MM.1S (cell line): ENCODE measurements at regions not wholly inside any gene's neighbourhood (a gene's known extent, or its start where the extent isn't known, plus 50 kb on each side); places are given as distances from the start of the nearest gene placed in this dataset.

Experiments
- DNase-seq: peaks from one replicate; pipeline ENCODE4 v3.0.0-alpha.2; 2015
- H2AFZ ChIP-seq: fragments of 300-600 bp; sonication (generic); 2 replicates; pipeline ENCODE4 v1.6.0; 2016; ENCODE audit warnings: antibody characterized with exemption, low read length
- H3F3A ChIP-seq: fragments of 300-600 bp; sonication (generic); 2 replicates; pipeline ENCODE4 v1.6.1; 2016; ENCODE audit warnings: mild to moderate bottlenecking, antibody characterized with exemption, low read length, moderate library complexity, mixed read lengths; ENCODE audit not compliant: insufficient read depth
- H3K27ac ChIP-seq: fragments of 300-600 bp; sonication (generic); 2 replicates; pipeline ENCODE4 v1.5.1; 2016; ENCODE audit warnings: mild to moderate bottlenecking, low read length
- H3K27me3 ChIP-seq: fragments of 300-600 bp; sonication (generic); replicated peaks from 2 replicates; pipeline ENCODE4 v1.6.0; 2016; ENCODE audit warnings: low read length; ENCODE audit not compliant: insufficient read depth
- H3K36me3 ChIP-seq: fragments of 300-600 bp; sonication (generic); replicated peaks from 2 replicates; pipeline ENCODE4 v1.6.1; 2016; ENCODE audit warnings: mild to moderate bottlenecking, low read length, mixed read lengths; ENCODE audit not compliant: insufficient read depth
- H3K4me1 ChIP-seq: fragments of 300-600 bp; sonication (generic); 2 replicates; pipeline ENCODE4 v1.6.1; 2016; ENCODE audit warnings: low read length, mixed read lengths
- H3K4me2 ChIP-seq: fragments of 300-600 bp; sonication (generic); 2 replicates; pipeline ENCODE4 v1.6.0; 2016; ENCODE audit warnings: low read depth, low read length
- H3K4me3 ChIP-seq: fragments of 300-600 bp; sonication (generic); 2 replicates; pipeline ENCODE4 v1.5.1; 2016; ENCODE audit warnings: low read length, mixed read lengths
- H3K79me2 ChIP-seq: fragments of 300-600 bp; sonication (generic); 2 replicates; pipeline ENCODE4 v1.6.1; 2016; ENCODE audit warnings: mixed run types, low read length, mixed read lengths
- H3K9ac ChIP-seq: fragments of 300-600 bp; sonication (generic); 2 replicates; pipeline ENCODE4 v1.6.1; 2016; ENCODE audit warnings: low read length, mixed read lengths
- H3K9me2 ChIP-seq: fragments of 300-600 bp; sonication (generic); replicated peaks from 2 replicates; pipeline ENCODE4 v1.6.1; 2016; ENCODE audit warnings: mild to moderate bottlenecking, low read length, mixed read lengths; ENCODE audit not compliant: insufficient read depth
- H3K9me3 ChIP-seq: fragments of 300-600 bp; sonication (generic); replicated peaks from 2 replicates; pipeline ENCODE4 v1.6.1; 2016; ENCODE audit warnings: mild to moderate bottlenecking, low read length, mixed read lengths; ENCODE audit not compliant: insufficient read depth
- H4K20me1 ChIP-seq: fragments of 300-600 bp; sonication (generic); 2 replicates; pipeline ENCODE4 v1.6.1; 2016; ENCODE audit warnings: mild to moderate bottlenecking, low read length, moderate library complexity, mixed read lengths; ENCODE audit not compliant: insufficient read depth
- EZH2 ChIP-seq: fragments of 300-600 bp; sonication (generic); optimal IDR thresholded peaks from 2 replicates; pipeline ENCODE3; 2017; ENCODE audit warnings: low read depth, mild to moderate bottlenecking, antibody characterized with exemption, low read length, mixed read lengths
- EZH2phosphoT487 ChIP-seq: fragments of 300-600 bp; sonication (generic); IDR thresholded peaks from 2 replicates; pipeline ENCODE4 v1.6.1; 2018; ENCODE audit warnings: antibody characterized with exemption, low read length
- TF ChIP-seq, protein P1 (sequence below): fragments of 300-600 bp; sonication (generic); IDR thresholded peaks from 2 replicates; pipeline ENCODE4 v1.5.1; 2016; ENCODE audit warnings: antibody characterized with exemption, low read length, mixed read lengths

DNA sequence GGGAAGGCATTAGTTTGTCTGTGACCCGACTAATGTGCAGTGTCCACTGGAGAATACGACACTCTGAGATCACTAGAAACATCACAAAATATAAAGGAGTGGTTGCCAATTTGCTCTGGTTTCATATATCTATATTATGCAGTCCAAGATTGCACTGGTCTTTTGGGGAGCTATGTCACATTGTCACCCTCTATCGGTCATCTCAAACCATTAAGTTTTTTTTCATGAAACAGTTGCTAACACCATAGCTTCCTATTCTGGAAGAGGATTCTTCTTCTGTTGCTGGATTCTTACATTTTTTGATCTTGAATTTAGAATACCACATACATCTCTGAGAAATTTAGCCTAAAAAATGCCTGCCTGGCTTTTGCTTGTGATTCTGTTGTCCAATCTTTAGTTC, 168.6 kb downstream of the LACC1 start:
- H3K9me3 ChIP-seq: no peaks in the 10 kb centered on the region
- H3K36me3 ChIP-seq: no peaks in the 10 kb centered on the region
- H3K4me1 ChIP-seq: no peaks in the 10 kb centered on the region
- no peaks in the 10 kb centered on the region for H3K9me2 ChIP-seq
- no peaks in the 10 kb centered on the region for H3K27me3 ChIP-seq
- TF ChIP-seq, protein P1, sequence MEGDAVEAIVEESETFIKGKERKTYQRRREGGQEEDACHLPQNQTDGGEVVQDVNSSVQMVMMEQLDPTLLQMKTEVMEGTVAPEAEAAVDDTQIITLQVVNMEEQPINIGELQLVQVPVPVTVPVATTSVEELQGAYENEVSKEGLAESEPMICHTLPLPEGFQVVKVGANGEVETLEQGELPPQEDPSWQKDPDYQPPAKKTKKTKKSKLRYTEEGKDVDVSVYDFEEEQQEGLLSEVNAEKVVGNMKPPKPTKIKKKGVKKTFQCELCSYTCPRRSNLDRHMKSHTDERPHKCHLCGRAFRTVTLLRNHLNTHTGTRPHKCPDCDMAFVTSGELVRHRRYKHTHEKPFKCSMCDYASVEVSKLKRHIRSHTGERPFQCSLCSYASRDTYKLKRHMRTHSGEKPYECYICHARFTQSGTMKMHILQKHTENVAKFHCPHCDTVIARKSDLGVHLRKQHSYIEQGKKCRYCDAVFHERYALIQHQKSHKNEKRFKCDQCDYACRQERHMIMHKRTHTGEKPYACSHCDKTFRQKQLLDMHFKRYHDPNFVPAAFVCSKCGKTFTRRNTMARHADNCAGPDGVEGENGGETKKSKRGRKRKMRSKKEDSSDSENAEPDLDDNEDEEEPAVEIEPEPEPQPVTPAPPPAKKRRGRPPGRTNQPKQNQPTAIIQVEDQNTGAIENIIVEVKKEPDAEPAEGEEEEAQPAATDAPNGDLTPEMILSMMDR: peak; percentile 38
- no peak for TF ChIP-seq EZH2phosphoT487
- TF ChIP-seq EZH2: no peak
- H3K27ac ChIP-seq: no peak overlapping the region
- no peaks in the 10 kb centered on the region for H3K79me2 ChIP-seq
- DNase-seq: peak; percentile 24
- no peak overlapping the region for H3K4me2 ChIP-seq
- H3K4me3 ChIP-seq: no peak overlapping the region
- H3F3A ChIP-seq: no peaks in the 10 kb centered on the region
- no peak overlapping the region for H3K9ac ChIP-seq
- no peaks in the 10 kb centered on the region for H4K20me1 ChIP-seq
- H2AFZ ChIP-seq: no peak overlapping the region

- no peaks in the 10 kb centered on the region for H4K20me1 ChIP-seq
- H3K4me1 ChIP-seq: no peaks in the 10 kb centered on the region
- TF ChIP-seq EZH2 (no peak), EZH2phosphoT487 (no peak)
- TF ChIP-seq, protein P1: no peak
- H3K9me2 ChIP-seq: no peaks in the 10 kb centered on the region
- no peak for DNase-seq
- no peaks in the 10 kb centered on the region for H3K36me3 ChIP-seq
- H3K4me3 ChIP-seq: no peak overlapping the region
- no peaks in the 10 kb centered on the region for H3F3A ChIP-seq
- H3K27ac ChIP-seq: no peak overlapping the region
- no peaks in the 10 kb centered on the region for H3K9me3 ChIP-seq
- H3K9ac ChIP-seq: no peak overlapping the region
- H2AFZ ChIP-seq: no peak overlapping the region
- H3K4me2 ChIP-seq: no peak overlapping the region
- H3K27me3 ChIP-seq: no peaks in the 10 kb centered on the region
- no peaks in the 10 kb centered on the region for H3K79me2 ChIP-seq
Observed at GRCh38 chr13:44049081-44049945, 169.6 kb downstream of the LACC1 start.

- Histone ChIP-seq H2AFZ (no peak overlapping the region), H3F3A (no peaks in the 10 kb centered on the region), H3K4me3 (no peak overlapping the region), H3K27ac (no peak overlapping the region), H3K4me1 (no peaks in the 10 kb centered on the region), H3K9me2 (no peaks in the 10 kb centered on the region), H3K9me3 (no peaks in the 10 kb centered on the region), H3K79me2 (no peaks in the 10 kb centered on the region), H3K4me2 (no peak overlapping the region), H4K20me1 (no peaks in the 10 kb centered on the region), H3K36me3 (no peaks in the 10 kb centered on the region), H3K27me3 (no peaks in the 10 kb centered on the region), H3K9ac (no peak overlapping the region)
- DNase-seq: peak; percentile 13
- no peak for TF ChIP-seq EZH2phosphoT487
- TF ChIP-seq, protein P1: peak; percentile 32
- TF ChIP-seq EZH2: no peak
Observed at GRCh38 chr13:44050450-44051063, 170.9 kb downstream of the LACC1 start.
